ENCODE measurements at regions not wholly inside any gene's neighbourhood (a gene's known extent, or its start where the extent isn't known, plus 50 kb on each side); places are given as distances from the start of the nearest gene placed in this dataset.

DNA sequence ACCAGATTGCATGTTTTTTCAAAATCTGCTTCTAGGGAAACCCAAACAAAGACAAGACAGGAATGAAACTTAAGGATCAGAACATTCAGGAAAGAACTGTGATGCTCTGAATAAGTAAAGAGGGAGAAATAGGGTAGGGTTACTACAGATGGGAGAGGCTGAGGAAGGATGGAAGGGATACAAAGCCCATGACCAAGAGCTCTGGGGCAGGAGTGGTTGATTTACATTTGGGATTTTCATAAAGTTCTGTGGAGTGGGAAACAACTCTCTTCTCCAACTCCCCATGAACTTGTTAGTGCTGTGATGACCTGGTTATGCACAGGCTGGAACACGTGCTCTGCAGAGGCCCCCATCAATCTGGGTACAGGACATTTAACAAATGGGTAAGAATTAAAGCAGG, 216.0 kb upstream of the KLF14 start:
- Histone ChIP-seq H2AFZ (ENCODE audit: insufficient read depth, low read depth, low read length, poor library complexity, severe bottlenecking) (no peak overlapping the region), H4K20me1 (ENCODE audit: insufficient read depth, low read length) (peaks cover 23% of the 10 kb centered on the region), H3K27me3 (ENCODE audit: control insufficient read depth in 2 of 2, insufficient read depth in 2 of 2, low read length in 2 of 2) (no peaks in the 10 kb centered on the region), H3K36me3 (replicated peaks in 1 of 2; ENCODE audit: control insufficient read depth in 1 of 2, insufficient read depth in 2 of 2, low read length in 2 of 2) (peaks cover 4 to 17% of the 10 kb centered on the region in 2 donors), H3K4me1 (ENCODE audit: control insufficient read depth in 1 of 2, insufficient read depth in 2 of 2, low read length in 2 of 2) (no peaks in the 10 kb centered on the region), H3K79me2 (ENCODE audit: insufficient read depth, low read length) (no peaks in the 10 kb centered on the region), H3K9me3 (replicated peaks in 1 of 2; ENCODE audit: control insufficient read depth in 1 of 2, insufficient read depth in 1 of 2, low read length in 2 of 2) (no peaks in the 10 kb centered on the region), H3K27ac (ENCODE audit: low read depth in 1 of 2, low read length in 2 of 2) (no peak overlapping the region), H3K4me3 (replicated peaks in 1 of 3; ENCODE audit: low read depth in 2 of 3, low read length in 3 of 3) (no peak overlapping the region), H3K4me2 (replicated peaks; ENCODE audit: extremely low read depth, low read length, poor library complexity, severe bottlenecking) (no peak overlapping the region), H3K9ac (ENCODE audit: insufficient read depth, low read length, poor library complexity, severe bottlenecking) (no peak overlapping the region)
- no peak for DNase-seq
- H3K27ac Mint-ChIP-seq = no peak overlapping the region
- 100% methylated on average over 1 of the region's 1 CpG for WGBS (ENCODE audit: insufficient coverage)
- intact Hi-C loops (cut with micrococcal nuclease) = no loop called here
- peaks cover 21 to 38% of the 10 kb centered on the region in 2 donors for H3K36me3 Mint-ChIP-seq
- no peaks in the 10 kb centered on the region for H3K27me3 Mint-ChIP-seq (ENCODE audit: low read depth in 3 of 3)
- no peak for TF ChIP-seq CTCF (IDR thresholded peaks at IDR 0.05)
- H3K9me3 Mint-ChIP-seq = no peaks in the 10 kb centered on the region
- H3K4me1 Mint-ChIP-seq = peaks cover 10% of the 10 kb centered on the region
- H3K4me3 Mint-ChIP-seq = no peak overlapping the region

DNA sequence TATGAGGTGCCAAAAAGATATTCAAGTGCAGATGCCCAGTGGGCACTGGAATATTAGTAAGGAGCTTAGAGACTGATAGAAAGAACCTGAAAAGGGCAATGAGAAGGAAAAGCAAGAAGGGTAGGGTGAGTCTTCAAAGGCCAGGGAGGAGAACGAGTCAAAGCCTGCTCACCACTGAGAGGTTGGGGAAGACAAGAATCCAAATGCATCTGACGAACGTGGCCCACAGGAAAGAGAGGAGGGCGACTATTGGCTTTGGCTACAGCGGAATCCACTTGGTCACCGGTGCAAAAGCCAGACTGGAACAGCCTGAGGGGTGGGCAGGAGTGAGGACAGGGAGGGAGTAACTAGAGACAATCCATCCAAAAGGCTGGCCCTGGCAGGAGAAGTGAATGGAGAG, 216.7 kb upstream of the KLF14 start:
- peaks cover 8% of the 10 kb centered on the region for H3K4me1 Mint-ChIP-seq
- no peaks in the 10 kb centered on the region for H3K4me1 ChIP-seq (ENCODE audit: control insufficient read depth in 1 of 2, insufficient read depth in 2 of 2, low read length in 2 of 2)
- no peaks in the 10 kb centered on the region for H3K27me3 Mint-ChIP-seq (ENCODE audit: low read depth in 3 of 3)
- H3K27ac ChIP-seq (ENCODE audit: low read depth in 1 of 2, low read length in 2 of 2) = no peak overlapping the region
- no peak overlapping the region for H3K27ac Mint-ChIP-seq
- WGBS (ENCODE audit: insufficient coverage) = 94% methylated on average over 6 of the region's 6 CpGs
- H3K27me3 ChIP-seq (ENCODE audit: control insufficient read depth in 2 of 2, insufficient read depth in 2 of 2, low read length in 2 of 2) = no peaks in the 10 kb centered on the region
- no peak overlapping the region for H2AFZ ChIP-seq (ENCODE audit: insufficient read depth, low read depth, low read length, poor library complexity, severe bottlenecking)
- intact Hi-C loops (cut with micrococcal nuclease) = no loop called here
- no peak overlapping the region for H3K4me3 ChIP-seq (replicated peaks in 1 of 3; ENCODE audit: low read depth in 2 of 3, low read length in 3 of 3)
- no peak overlapping the region for H3K4me3 Mint-ChIP-seq
- no peak overlapping the region for H3K9ac ChIP-seq (ENCODE audit: insufficient read depth, low read length, poor library complexity, severe bottlenecking)
- no peak overlapping the region for H3K4me2 ChIP-seq (replicated peaks; ENCODE audit: extremely low read depth, low read length, poor library complexity, severe bottlenecking)
- no peak for TF ChIP-seq CTCF (IDR thresholded peaks at IDR 0.05)
- peaks cover 23% of the 10 kb centered on the region for H4K20me1 ChIP-seq (ENCODE audit: insufficient read depth, low read length)
- no peak for DNase-seq
- peaks cover 15 to 37% of the 10 kb centered on the region in 2 donors for H3K36me3 Mint-ChIP-seq
- peaks cover 4 to 11% of the 10 kb centered on the region in 2 donors for H3K36me3 ChIP-seq (replicated peaks in 1 of 2; ENCODE audit: control insufficient read depth in 1 of 2, insufficient read depth in 2 of 2, low read length in 2 of 2)
- H3K79me2 ChIP-seq (ENCODE audit: insufficient read depth, low read length) = no peaks in the 10 kb centered on the region
- no peaks in the 10 kb centered on the region for H3K9me3 ChIP-seq (replicated peaks in 1 of 2; ENCODE audit: control insufficient read depth in 1 of 2, insufficient read depth in 1 of 2, low read length in 2 of 2)
- H3K9me3 Mint-ChIP-seq = no peaks in the 10 kb centered on the region

All from CD14-positive monocyte (primary cell).